Adrenal gland (tissue), 9 donors: ENCODE measurements at regions not wholly inside any gene's neighbourhood (a gene's known extent, or its start where the extent isn't known, plus 50 kb on each side); places are given as distances from the start of the nearest gene placed in this dataset.

Experiments used
- DNase-seq, 7 donors: peaks; one replicate each; pipeline ENCODE4 v3.0.0-alpha.2; 2019 to 2020
- H3K27ac ChIP-seq, 5 donors: fragments of 200-600 bp; sonication (generic) in 4 of 5; 1 replicate in 3 of 5; 2 replicates in 2 of 5; pipeline versions ENCODE4 v1.5.1 to v1.8.0; 2016 to 2020; ENCODE audit warnings: mild to moderate bottlenecking in 1 of 5
- H3K27me3 ChIP-seq: fragments of 200-600 bp; 2 replicates; pipeline ENCODE4 v1.8.0; 2021
- H3K36me3 ChIP-seq, 2 donors: fragments of 200-600 bp; replicated peaks in 1 of 2; 1 replicate in 1 of 2; 2 replicates in 1 of 2; pipeline versions ENCODE4 v1.5.1 to v1.8.0; 2018 to 2022
- H3K4me1 ChIP-seq, 2 donors: fragments of 200-600 bp; replicated peaks in 1 of 2; 1 replicate in 1 of 2; 2 replicates in 1 of 2; pipeline versions ENCODE4 v1.5.1 to v1.8.0; 2018 to 2021
- H3K4me3 ChIP-seq, 4 donors: fragments of 200-600 bp; sonication (generic) in 3 of 4; one replicate each; pipeline ENCODE4 v1.5.1; 2016 to 2018
- H3K9me3 ChIP-seq, 3 donors: fragments of 200-600 bp; sonication (generic) in 1 of 3; replicated peaks in 1 of 3; 1 replicate in 2 of 3; 2 replicates in 1 of 3; pipeline versions ENCODE4 v1.5.1 to v1.8.0; 2016 to 2021
- CTCF ChIP-seq, 6 experiments: fragments of 450-650 bp in 4 of 6; fragments of 200-600 bp in 2 of 6; sonication (generic) in 1 of 6; IDR thresholded peaks; 1 replicate in 5 of 6; 2 replicates in 1 of 6; pipeline versions ENCODE4 v1.5.1 to v1.8.0; 2016 to 2021; ENCODE audit warnings: antibody characterized with exemption in 6 of 6, mild to moderate bottlenecking in 2 of 6, moderate library complexity in 1 of 6
- POLR2A ChIP-seq, 2 donors: fragments of 450-650 bp; IDR thresholded peaks; one replicate each; pipeline ENCODE4 v1.6.1; 2017; ENCODE audit warnings: antibody characterized with exemption in 2 of 2, mild to moderate bottlenecking in 2 of 2, moderate library complexity in 1 of 2
- WGBS, 4 donors: extraction: QIAGEN DNeasy Blood & Tissue Kit in 2 of 4; methylation state at CpG; one replicate each; pipeline versions ENCODE4 v1.1.5 to v1.1.7; 2013 to 2017; 5-methylcytosine and 5-hydroxymethylcytosine counted together
- intact Hi-C, 2 donors: fragments of 100-400 bp; cut with DNase I; formaldehyde crosslinking; loops; one replicate each; pipeline versions ENCODE4 v1.14.1 to v1.15.0; 2022 to 2023
- donor health status: healthy with polysubstance abuse.
- donor health status: Bipolar disorder and iron deficiency.
- donor health status: DM: yes; HTN: yes; CAD: no.
- donor health status: DM: no; HTN: no; CAD: no.
- donor health status: DM: no; HTN: no; CAD: no.

DNA sequence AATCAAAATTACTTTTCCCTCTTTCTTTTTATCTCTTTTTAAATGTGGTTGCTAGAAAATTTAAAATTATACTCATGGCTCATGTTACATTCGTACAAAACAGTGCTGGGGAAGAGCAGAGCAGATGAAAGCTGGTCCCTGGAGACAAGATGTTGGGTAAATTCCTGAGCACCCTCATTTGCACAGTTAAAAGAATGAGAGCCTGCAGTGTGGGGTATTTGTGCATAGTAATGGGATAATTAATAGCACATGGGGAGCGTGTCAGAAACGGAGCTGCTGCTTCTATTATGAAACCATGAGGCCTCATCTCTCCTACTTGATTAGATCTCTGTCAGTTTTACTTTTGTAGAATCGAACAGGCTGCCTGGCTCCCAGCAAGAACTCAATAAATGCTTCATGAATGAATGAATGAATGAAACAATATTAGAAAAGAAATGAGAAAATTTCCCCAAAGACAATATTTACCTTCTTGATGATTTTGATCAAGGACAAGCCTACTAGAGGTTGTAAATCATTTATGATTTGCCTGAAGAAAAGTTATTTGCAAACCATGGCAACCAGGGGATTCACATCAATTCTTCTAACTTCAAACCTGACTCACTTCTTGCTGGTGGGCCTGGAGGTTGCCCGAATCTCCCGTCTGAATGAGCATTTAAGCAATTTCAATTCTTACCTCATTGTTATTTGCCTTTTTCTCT is 177.2 kb upstream of the TUT7 start:
- H3K36me3 ChIP-seq = no peaks in the 10 kb centered on the region

GRCh38 chr9:86529496-86530275 is 175.5 kb upstream of the TUT7 start:
- Histone ChIP-seq H3K36me3 (no peaks in the 10 kb centered on the region), H3K27me3 (no peaks in the 10 kb centered on the region), H3K9me3 (no peaks in the 10 kb centered on the region), H3K27ac (no peak overlapping the region), H3K4me1 (no peaks in the 10 kb centered on the region), H3K4me3 (no peak overlapping the region)
- WGBS, 4 donors = 66 to 80% (median 72%) methylated on average over 4 of the region's 4 CpGs
- TF ChIP-seq POLR2A (IDR thresholded peaks at IDR 0.05) (no peak), CTCF (IDR thresholded peaks at IDR 0.05) (no peak)
- no peak for DNase-seq
- intact Hi-C loops = no loop called here

More for the DNA sequence above, 177.2 kb upstream of the TUT7 start:
- Histone ChIP-seq H3K27ac (no peak overlapping the region), H3K9me3 (no peaks in the 10 kb centered on the region), H3K4me3 (no peak overlapping the region), H3K4me1 (no peaks in the 10 kb centered on the region), H3K27me3 (no peaks in the 10 kb centered on the region)
- intact Hi-C loops = no loop called here
- TF ChIP-seq POLR2A (IDR thresholded peaks at IDR 0.05) (no peak), CTCF (IDR thresholded peaks at IDR 0.05) (no peak)
- 77 to 83% (median 79%) methylated on average over 6 of the region's 6 CpGs for WGBS, 4 donors
- DNase-seq = no peak

- H3K27ac ChIP-seq = no peak overlapping the region
- H3K9me3 ChIP-seq = no peaks in the 10 kb centered on the region
- no peak for TF ChIP-seq POLR2A (IDR thresholded peaks at IDR 0.05)
- TF ChIP-seq CTCF (IDR thresholded peaks at IDR 0.05) = no peak
- no peak for DNase-seq
- WGBS, 4 donors = 62 to 66% (median 63%) methylated on average over 6 of the region's 6 CpGs
- intact Hi-C loops = no loop called here
- no peaks in the 10 kb centered on the region for H3K36me3 ChIP-seq
- no peaks in the 10 kb centered on the region for H3K4me1 ChIP-seq
- H3K4me3 ChIP-seq = no peak overlapping the region
- no peaks in the 10 kb centered on the region for H3K27me3 ChIP-seq
Observed at GRCh38 chr9:86526021-86526420, 171.8 kb upstream of the TUT7 start.

GRCh38 chr9:86525182-86525581 is 171.0 kb upstream of the TUT7 start:
- TF ChIP-seq POLR2A (IDR thresholded peaks at IDR 0.05) (no peak), CTCF (IDR thresholded peaks at IDR 0.05) (no peak)
- H3K4me3 ChIP-seq = no peak overlapping the region
- H3K9me3 ChIP-seq = no peaks in the 10 kb centered on the region
- H3K27ac ChIP-seq = no peak overlapping the region
- no peaks in the 10 kb centered on the region for H3K36me3 ChIP-seq
- no peaks in the 10 kb centered on the region for H3K27me3 ChIP-seq
- no peaks in the 10 kb centered on the region for H3K4me1 ChIP-seq
- DNase-seq = no peak
- WGBS, 4 donors = 82 to 89% (median 89%) methylated on average over 1 to 5 of the region's 5 CpGs
- intact Hi-C loops = no loop called here
